ENCODE measurements at regions not wholly inside any gene's neighbourhood (a gene's known extent, or its start where the extent isn't known, plus 50 kb on each side); places are given as distances from the start of the nearest gene placed in this dataset.

DNA sequence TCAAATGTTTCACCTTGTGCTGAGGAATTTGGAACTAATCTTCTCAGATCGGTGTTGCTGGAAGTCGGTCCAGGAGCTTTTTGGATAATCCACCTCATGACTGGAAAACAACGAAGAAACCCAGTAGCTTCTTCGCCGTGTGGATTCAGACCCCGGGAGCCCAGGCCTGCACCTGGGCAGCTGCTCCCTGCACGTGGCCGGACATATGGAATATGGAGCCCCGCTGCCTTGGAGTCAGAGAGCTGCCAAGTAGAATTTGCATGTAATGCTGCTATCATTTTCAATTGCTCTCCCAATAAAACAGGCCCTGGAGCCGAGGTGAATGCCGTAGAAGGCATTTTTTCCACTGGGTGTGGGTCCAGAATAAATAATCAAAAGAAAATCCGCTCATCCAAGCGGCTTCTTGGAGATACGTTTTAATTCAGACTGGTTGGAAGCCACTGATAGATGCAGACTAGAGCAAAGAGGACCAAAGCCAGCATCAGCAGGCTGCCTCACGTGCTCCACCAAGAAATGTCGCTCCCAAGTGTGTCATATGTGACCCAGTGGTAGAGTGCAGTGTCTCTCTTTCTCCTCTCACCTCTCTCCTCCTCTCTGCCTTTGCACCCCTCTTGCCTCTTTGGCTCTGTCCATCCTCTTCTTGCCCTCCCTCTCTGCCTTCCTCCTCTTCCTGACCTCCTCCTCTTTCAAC, 115.3 kb downstream of the ZNF664 start:
- no peak overlapping the region for H3K4me2 ChIP-seq (ENCODE audit: low read depth, low read length)
- no peak for TF ChIP-seq BCL6 (CRISPR knock-in tag; IDR thresholded peaks at IDR 0.05)
- TF ChIP-seq, protein P1, sequence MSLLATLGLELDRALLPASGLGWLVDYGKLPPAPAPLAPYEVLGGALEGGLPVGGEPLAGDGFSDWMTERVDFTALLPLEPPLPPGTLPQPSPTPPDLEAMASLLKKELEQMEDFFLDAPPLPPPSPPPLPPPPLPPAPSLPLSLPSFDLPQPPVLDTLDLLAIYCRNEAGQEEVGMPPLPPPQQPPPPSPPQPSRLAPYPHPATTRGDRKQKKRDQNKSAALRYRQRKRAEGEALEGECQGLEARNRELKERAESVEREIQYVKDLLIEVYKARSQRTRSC (CRISPR knock-in tag; IDR thresholded peaks at IDR 0.05; ENCODE audit: low read depth), result no peak
- no peak for TF ChIP-seq SYNCRIP (IDR thresholded peaks at IDR 0.05; ENCODE audit: insufficient read depth, low read depth, low read length)
- no peak for TF ChIP-seq NONO (IDR thresholded peaks at IDR 0.05)
- TF ChIP-seq NONO (CRISPR knock-in tag; conservative IDR thresholded peaks at IDR 0.05), result no peak
- TF ChIP-seq, protein P2, sequence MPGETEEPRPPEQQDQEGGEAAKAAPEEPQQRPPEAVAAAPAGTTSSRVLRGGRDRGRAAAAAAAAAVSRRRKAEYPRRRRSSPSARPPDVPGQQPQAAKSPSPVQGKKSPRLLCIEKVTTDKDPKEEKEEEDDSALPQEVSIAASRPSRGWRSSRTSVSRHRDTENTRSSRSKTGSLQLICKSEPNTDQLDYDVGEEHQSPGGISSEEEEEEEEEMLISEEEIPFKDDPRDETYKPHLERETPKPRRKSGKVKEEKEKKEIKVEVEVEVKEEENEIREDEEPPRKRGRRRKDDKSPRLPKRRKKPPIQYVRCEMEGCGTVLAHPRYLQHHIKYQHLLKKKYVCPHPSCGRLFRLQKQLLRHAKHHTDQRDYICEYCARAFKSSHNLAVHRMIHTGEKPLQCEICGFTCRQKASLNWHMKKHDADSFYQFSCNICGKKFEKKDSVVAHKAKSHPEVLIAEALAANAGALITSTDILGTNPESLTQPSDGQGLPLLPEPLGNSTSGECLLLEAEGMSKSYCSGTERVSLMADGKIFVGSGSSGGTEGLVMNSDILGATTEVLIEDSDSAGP (CRISPR knock-in tag; IDR thresholded peaks at IDR 0.05; ENCODE audit: borderline replicate concordance), result no peak
- no peak for TF ChIP-seq MIER2 (CRISPR knock-in tag; IDR thresholded peaks at IDR 0.05)
- no peak for TF ChIP-seq ZMYM3 (CRISPR knock-in tag; IDR thresholded peaks at IDR 0.05)
- TF ChIP-seq FOXK2 (IDR thresholded peaks at IDR 0.05), result no peak
- TF ChIP-seq CENPT (CRISPR knock-in tag; IDR thresholded peaks at IDR 0.05; ENCODE audit: low read depth), result no peak
- TF ChIP-seq, protein P3, sequence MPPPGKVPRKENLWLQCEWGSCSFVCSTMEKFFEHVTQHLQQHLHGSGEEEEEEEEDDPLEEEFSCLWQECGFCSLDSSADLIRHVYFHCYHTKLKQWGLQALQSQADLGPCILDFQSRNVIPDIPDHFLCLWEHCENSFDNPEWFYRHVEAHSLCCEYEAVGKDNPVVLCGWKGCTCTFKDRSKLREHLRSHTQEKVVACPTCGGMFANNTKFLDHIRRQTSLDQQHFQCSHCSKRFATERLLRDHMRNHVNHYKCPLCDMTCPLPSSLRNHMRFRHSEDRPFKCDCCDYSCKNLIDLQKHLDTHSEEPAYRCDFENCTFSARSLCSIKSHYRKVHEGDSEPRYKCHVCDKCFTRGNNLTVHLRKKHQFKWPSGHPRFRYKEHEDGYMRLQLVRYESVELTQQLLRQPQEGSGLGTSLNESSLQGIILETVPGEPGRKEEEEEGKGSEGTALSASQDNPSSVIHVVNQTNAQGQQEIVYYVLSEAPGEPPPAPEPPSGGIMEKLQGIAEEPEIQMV (CRISPR knock-in tag; IDR thresholded peaks at IDR 0.05; ENCODE audit: low read depth), result no peak
- TF ChIP-seq POLR2AphosphoS5 (IDR thresholded peaks at IDR 0.05; ENCODE audit: low read depth, low read length), result no peak
- no peak for TF ChIP-seq ZNF121 (CRISPR knock-in tag; IDR thresholded peaks at IDR 0.05)
- TF ChIP-seq, protein P4, sequence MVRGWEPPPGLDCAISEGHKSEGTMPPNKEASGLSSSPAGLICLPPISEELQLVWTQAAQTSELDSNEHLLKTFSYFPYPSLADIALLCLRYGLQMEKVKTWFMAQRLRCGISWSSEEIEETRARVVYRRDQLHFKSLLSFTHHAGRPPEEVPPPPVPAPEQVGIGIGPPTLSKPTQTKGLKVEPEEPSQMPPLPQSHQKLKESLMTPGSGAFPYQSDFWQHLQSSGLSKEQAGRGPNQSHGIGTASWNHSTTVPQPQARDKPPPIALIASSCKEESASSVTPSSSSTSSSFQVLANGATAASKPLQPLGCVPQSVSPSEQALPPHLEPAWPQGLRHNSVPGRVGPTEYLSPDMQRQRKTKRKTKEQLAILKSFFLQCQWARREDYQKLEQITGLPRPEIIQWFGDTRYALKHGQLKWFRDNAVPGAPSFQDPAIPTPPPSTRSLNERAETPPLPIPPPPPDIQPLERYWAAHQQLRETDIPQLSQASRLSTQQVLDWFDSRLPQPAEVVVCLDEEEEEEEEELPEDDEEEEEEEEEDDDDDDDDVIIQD (CRISPR knock-in tag; IDR thresholded peaks at IDR 0.05; ENCODE audit: low read depth), result no peak
- TF ChIP-seq, protein P5, sequence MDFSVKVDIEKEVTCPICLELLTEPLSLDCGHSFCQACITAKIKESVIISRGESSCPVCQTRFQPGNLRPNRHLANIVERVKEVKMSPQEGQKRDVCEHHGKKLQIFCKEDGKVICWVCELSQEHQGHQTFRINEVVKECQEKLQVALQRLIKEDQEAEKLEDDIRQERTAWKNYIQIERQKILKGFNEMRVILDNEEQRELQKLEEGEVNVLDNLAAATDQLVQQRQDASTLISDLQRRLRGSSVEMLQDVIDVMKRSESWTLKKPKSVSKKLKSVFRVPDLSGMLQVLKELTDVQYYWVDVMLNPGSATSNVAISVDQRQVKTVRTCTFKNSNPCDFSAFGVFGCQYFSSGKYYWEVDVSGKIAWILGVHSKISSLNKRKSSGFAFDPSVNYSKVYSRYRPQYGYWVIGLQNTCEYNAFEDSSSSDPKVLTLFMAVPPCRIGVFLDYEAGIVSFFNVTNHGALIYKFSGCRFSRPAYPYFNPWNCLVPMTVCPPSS (IDR thresholded peaks at IDR 0.05), result no peak
- TF ChIP-seq ZEB1 (IDR thresholded peaks at IDR 0.05; ENCODE audit: insufficient replicate concordance, low read depth), result no peak
- no peak for TF ChIP-seq ZNF17 (CRISPR knock-in tag; IDR thresholded peaks at IDR 0.05)

More for the DNA sequence above, 115.3 kb downstream of the ZNF664 start:
- FAIRE-seq, result no peak
- no peak overlapping the region for H3K4me3 ChIP-seq (replicated peaks in 1 of 3; ENCODE audit: insufficient read depth in 1 of 3, low read depth in 2 of 3, low read length in 3 of 3)
- DNase-seq (ENCODE audit: low spot score), result no peak
- 70% methylated on average over 16 of the region's 16 CpGs for WGBS (ENCODE audit: low lambda C conversion rate)
- no peaks in the 10 kb centered on the region for H4K20me1 ChIP-seq (ENCODE audit: insufficient read depth, low read length)
- no peak for ATAC-seq
- in situ Hi-C loops (cut with HindIII; ENCODE audit: extremely low pct_ligation_motif_present, low pct_unique_long_range_greater_than_20kb), result no loop called here
- intact Hi-C loops (cut with micrococcal nuclease; ENCODE audit: unreplicated experiment), result no loop called here
- H3K27me3 ChIP-seq (ENCODE audit: control insufficient read depth in 1 of 2, insufficient read depth in 2 of 2, low read length in 2 of 2), result peaks cover 0 to 6% of the 10 kb centered on the region in 2 experiments; a peak in 1 of 5 replicates
- peaks cover 10% of the 10 kb centered on the region for H3K9me3 ChIP-seq (ENCODE audit: low read length)
- no peak overlapping the region for H2AFZ ChIP-seq (ENCODE audit: low read length)
- H3K4me1 ChIP-seq (ENCODE audit: insufficient read depth, low read length), result peaks cover 19% of the 10 kb centered on the region; the same call in 1 of the 2 replicates
- H3K79me2 ChIP-seq (ENCODE audit: insufficient read depth, low read length), result no peaks in the 10 kb centered on the region
- no peak overlapping the region for H3K9ac ChIP-seq (ENCODE audit: insufficient read depth, low read depth, low read length)
- BruUV-seq (replicated peaks), result no TSS peak
- H3K27ac ChIP-seq (ENCODE audit: extremely low read length, insufficient read depth, low read length), result no peak overlapping the region
- no peaks in the 10 kb centered on the region for H3K36me3 ChIP-seq (replicated peaks in 1 of 2; ENCODE audit: control insufficient read depth in 1 of 2, insufficient read depth in 2 of 2, low read length in 2 of 2)
- CTCF ChIA-PET (ENCODE audit: low intra/inter-chr PET ratio, low total read pairs), result no interaction called here
- POLR2A ChIA-PET, result no interaction called here
